ENCODE measurements at regions not wholly inside any gene's neighbourhood (a gene's known extent, or its start where the extent isn't known, plus 50 kb on each side); places are given as distances from the start of the nearest gene placed in this dataset.

GRCh38 chr7:68276725-68277124, 1280.1 kb downstream of the TYW1 start:
- no peaks in the 10 kb centered on the region for H3K9me3 ChIP-seq (ENCODE audit: control insufficient read depth in 2 of 3, insufficient read depth in 1 of 3, low read length in 3 of 3)
- H3K27me3 ChIP-seq (ENCODE audit: control insufficient read depth, insufficient read depth, low read length), result no peaks in the 10 kb centered on the region
- no peak for DNase-seq
- no peak overlapping the region for H3K9ac ChIP-seq (ENCODE audit: low read length in 3 of 3)
- no peak overlapping the region for H3K27ac ChIP-seq (ENCODE audit: low read depth in 2 of 2, low read length in 2 of 2)
- no peaks in the 10 kb centered on the region for H3K4me1 ChIP-seq (ENCODE audit: control insufficient read depth in 2 of 3, insufficient read depth in 2 of 3, low read depth in 1 of 3, low read length in 3 of 3)
- intact Hi-C loops (cut with DNase I), result no loop called here
- no peaks in the 10 kb centered on the region for H3K36me3 ChIP-seq (ENCODE audit: control insufficient read depth in 2 of 3, insufficient read depth in 3 of 3, low read length in 3 of 3)
- FAIRE-seq, result no peak
- TF ChIP-seq CTCF (IDR thresholded peaks at IDR 0.05; ENCODE audit: borderline replicate concordance, extremely low read depth, insufficient read depth), result no peak
- no peak overlapping the region for H3K4me3 ChIP-seq (ENCODE audit: low read length in 3 of 3)

GRCh38 chr7:68279827-68280400, 1283.3 kb downstream of the TYW1 start:
- Histone ChIP-seq H3K27me3 (ENCODE audit: control insufficient read depth, insufficient read depth, low read length) (no peaks in the 10 kb centered on the region), H3K9me3 (ENCODE audit: control insufficient read depth in 2 of 3, insufficient read depth in 1 of 3, low read length in 3 of 3) (no peaks in the 10 kb centered on the region), H3K27ac (ENCODE audit: low read depth in 2 of 2, low read length in 2 of 2) (no peak overlapping the region), H3K4me1 (ENCODE audit: control insufficient read depth in 2 of 3, insufficient read depth in 2 of 3, low read depth in 1 of 3, low read length in 3 of 3) (no peaks in the 10 kb centered on the region), H3K9ac (ENCODE audit: low read length in 3 of 3) (no peak overlapping the region), H3K36me3 (ENCODE audit: control insufficient read depth in 2 of 3, insufficient read depth in 3 of 3, low read length in 3 of 3) (no peaks in the 10 kb centered on the region), H3K4me3 (ENCODE audit: low read length in 3 of 3) (no peak overlapping the region)
- FAIRE-seq (no peak), DNase-seq (no peak)
- intact Hi-C loops (cut with DNase I), result no loop called here
- TF ChIP-seq CTCF (IDR thresholded peaks at IDR 0.05; ENCODE audit: borderline replicate concordance, extremely low read depth, insufficient read depth), result no peak

DNA sequence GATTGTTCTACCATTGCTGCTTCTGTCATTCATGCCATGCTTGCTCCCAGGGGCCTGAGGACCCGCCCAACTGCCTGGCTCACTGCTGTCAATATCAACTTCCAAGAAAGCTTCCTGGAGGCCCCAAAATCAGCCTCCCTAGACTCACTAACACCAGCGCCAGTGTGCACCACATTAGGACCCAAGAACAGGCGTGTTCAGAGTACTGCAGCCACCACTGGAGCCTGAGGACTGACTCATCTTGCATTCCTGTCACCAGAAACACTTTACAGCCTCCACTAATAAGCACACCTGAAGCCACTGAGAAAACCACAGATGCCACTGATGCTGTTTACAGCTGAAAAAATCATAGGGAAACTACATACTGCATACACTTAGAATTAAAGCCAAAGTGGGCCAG, 1284.3 kb downstream of the TYW1 start:
- H3K9ac ChIP-seq (ENCODE audit: low read length in 3 of 3), result no peak overlapping the region
- no peak overlapping the region for H3K4me3 ChIP-seq (ENCODE audit: low read length in 3 of 3)
- H3K36me3 ChIP-seq (ENCODE audit: control insufficient read depth in 2 of 3, insufficient read depth in 3 of 3, low read length in 3 of 3), result no peaks in the 10 kb centered on the region
- no peaks in the 10 kb centered on the region for H3K27me3 ChIP-seq (ENCODE audit: control insufficient read depth, insufficient read depth, low read length)
- FAIRE-seq, result no peak
- DNase-seq, result no peak
- no peaks in the 10 kb centered on the region for H3K4me1 ChIP-seq (ENCODE audit: control insufficient read depth in 2 of 3, insufficient read depth in 2 of 3, low read depth in 1 of 3, low read length in 3 of 3)
- TF ChIP-seq CTCF (IDR thresholded peaks at IDR 0.05; ENCODE audit: borderline replicate concordance, extremely low read depth, insufficient read depth), result no peak
- no peak overlapping the region for H3K27ac ChIP-seq (ENCODE audit: low read depth in 2 of 2, low read length in 2 of 2)
- intact Hi-C loops (cut with DNase I), result no loop called here
- H3K9me3 ChIP-seq (ENCODE audit: control insufficient read depth in 2 of 3, insufficient read depth in 1 of 3, low read length in 3 of 3), result peaks cover 0 to 4% (median 0%) of the 10 kb centered on the region in 3 donors

DNA sequence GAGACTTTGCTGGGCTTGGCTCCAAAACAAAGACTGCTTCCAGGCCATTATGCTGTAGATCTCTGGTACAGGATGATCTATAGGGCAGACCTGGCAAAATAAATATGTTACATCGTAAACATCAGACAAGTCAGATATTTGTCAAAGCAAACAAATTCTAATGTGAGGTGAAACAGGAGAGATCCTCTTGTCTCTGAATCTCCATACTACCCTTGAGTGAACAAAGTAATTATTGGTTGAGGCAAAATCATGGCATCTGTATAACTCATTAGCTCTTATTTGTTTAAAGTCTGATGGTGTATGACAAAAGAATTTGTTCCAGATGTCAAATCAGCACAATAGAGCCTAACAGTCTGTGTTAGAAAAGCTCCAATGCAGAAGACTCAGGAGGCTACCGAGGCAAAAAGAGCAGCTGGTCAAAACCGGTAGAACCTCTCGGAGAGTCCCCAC, 1291.5 kb downstream of the TYW1 start:
- H3K9ac ChIP-seq (ENCODE audit: low read length in 3 of 3), result no peak overlapping the region
- H3K4me1 ChIP-seq (ENCODE audit: control insufficient read depth in 2 of 3, insufficient read depth in 2 of 3, low read depth in 1 of 3, low read length in 3 of 3), result no peaks in the 10 kb centered on the region
- intact Hi-C loops (cut with DNase I), result no loop called here
- FAIRE-seq (no peak), DNase-seq (peak in 1 of 5 donors; percentile 35)
- H3K27me3 ChIP-seq (ENCODE audit: control insufficient read depth, insufficient read depth, low read length), result no peaks in the 10 kb centered on the region
- no peak for TF ChIP-seq CTCF (IDR thresholded peaks at IDR 0.05; ENCODE audit: borderline replicate concordance, extremely low read depth, insufficient read depth)
- no peaks in the 10 kb centered on the region for H3K36me3 ChIP-seq (ENCODE audit: control insufficient read depth in 2 of 3, insufficient read depth in 3 of 3, low read length in 3 of 3)
- no peak overlapping the region for H3K27ac ChIP-seq (ENCODE audit: low read depth in 2 of 2, low read length in 2 of 2)
- no peak overlapping the region for H3K4me3 ChIP-seq (ENCODE audit: low read length in 3 of 3)
- H3K9me3 ChIP-seq (ENCODE audit: control insufficient read depth in 2 of 3, insufficient read depth in 1 of 3, low read length in 3 of 3), result peaks cover 0 to 8% (median 0%) of the 10 kb centered on the region in 3 donors

Data from kidney (tissue), 13 donors.